ENCODE measurements at regions not wholly inside any gene's neighbourhood (a gene's known extent, or its start where the extent isn't known, plus 50 kb on each side); places are given as distances from the start of the nearest gene placed in this dataset.
"Not testable (repeated sequence)": the region's sequence is repeated elsewhere in the genome, so short reads cannot be mapped to it uniquely, and the experiment has no call there.

GRCh38 chr18:53850902-53851301 lies 373.6 kb downstream of the MBD2 start:
- no peaks in the 10 kb centered on the region for H3K36me3 ChIP-seq
- TF ChIP-seq, protein P1, sequence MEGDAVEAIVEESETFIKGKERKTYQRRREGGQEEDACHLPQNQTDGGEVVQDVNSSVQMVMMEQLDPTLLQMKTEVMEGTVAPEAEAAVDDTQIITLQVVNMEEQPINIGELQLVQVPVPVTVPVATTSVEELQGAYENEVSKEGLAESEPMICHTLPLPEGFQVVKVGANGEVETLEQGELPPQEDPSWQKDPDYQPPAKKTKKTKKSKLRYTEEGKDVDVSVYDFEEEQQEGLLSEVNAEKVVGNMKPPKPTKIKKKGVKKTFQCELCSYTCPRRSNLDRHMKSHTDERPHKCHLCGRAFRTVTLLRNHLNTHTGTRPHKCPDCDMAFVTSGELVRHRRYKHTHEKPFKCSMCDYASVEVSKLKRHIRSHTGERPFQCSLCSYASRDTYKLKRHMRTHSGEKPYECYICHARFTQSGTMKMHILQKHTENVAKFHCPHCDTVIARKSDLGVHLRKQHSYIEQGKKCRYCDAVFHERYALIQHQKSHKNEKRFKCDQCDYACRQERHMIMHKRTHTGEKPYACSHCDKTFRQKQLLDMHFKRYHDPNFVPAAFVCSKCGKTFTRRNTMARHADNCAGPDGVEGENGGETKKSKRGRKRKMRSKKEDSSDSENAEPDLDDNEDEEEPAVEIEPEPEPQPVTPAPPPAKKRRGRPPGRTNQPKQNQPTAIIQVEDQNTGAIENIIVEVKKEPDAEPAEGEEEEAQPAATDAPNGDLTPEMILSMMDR (IDR thresholded peaks at IDR 0.05; ENCODE audit: low read depth, low read length), result no peak
- DNase-seq, result no peak
- H3K4me1 ChIP-seq, result no peaks in the 10 kb centered on the region
- H3K9me3 ChIP-seq, result no peaks in the 10 kb centered on the region
- H3K27me3 ChIP-seq, result no peaks in the 10 kb centered on the region
- H3K4me3 ChIP-seq (ENCODE audit: low read depth, low read length), result no peak overlapping the region

- DNase-seq, result no peak
- H3K9me3 ChIP-seq, result no peaks in the 10 kb centered on the region
- no peaks in the 10 kb centered on the region for H3K27me3 ChIP-seq
- no peak overlapping the region for H3K4me3 ChIP-seq (ENCODE audit: low read depth, low read length)
- TF ChIP-seq, protein P1 (IDR thresholded peaks at IDR 0.05; ENCODE audit: low read depth, low read length), result no peak
- no peaks in the 10 kb centered on the region for H3K4me1 ChIP-seq
- no peaks in the 10 kb centered on the region for H3K36me3 ChIP-seq
Measured at GRCh38 chr18:53843763-53844162, 380.7 kb downstream of the MBD2 start.

- no peak for DNase-seq
- Histone ChIP-seq H3K4me3 (ENCODE audit: low read depth, low read length) (no peak overlapping the region), H3K4me1 (no peaks in the 10 kb centered on the region), H3K9me3 (no peaks in the 10 kb centered on the region), H3K27me3 (no peaks in the 10 kb centered on the region), H3K36me3 (no peaks in the 10 kb centered on the region)
- TF ChIP-seq, protein P1 (IDR thresholded peaks at IDR 0.05; ENCODE audit: low read depth, low read length), result no peak
Measured at GRCh38 chr18:53843113-53843760, 381.2 kb downstream of the MBD2 start.

DNA sequence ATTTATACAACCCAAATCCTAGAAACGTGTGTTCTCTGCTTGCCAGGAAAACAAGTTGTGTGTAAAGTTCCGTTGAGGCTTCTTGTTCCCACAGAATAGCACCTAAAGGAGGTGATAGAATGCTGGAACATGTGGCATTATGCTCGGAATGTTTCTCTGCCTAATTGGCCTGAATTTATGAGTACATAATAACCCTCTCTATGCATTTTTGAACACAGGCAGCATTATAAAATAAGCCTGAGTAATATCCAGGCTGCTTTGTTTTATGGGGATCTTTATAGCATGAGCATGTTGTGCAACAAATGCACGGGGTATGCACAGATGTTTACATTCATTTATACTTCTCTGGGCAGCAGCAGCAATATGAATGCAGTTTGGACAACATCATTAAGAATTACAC lies 385.7 kb downstream of the MBD2 start:
- no peak overlapping the region for H3K4me3 ChIP-seq (ENCODE audit: low read depth, low read length)
- DNase-seq, result no peak
- H3K27me3 ChIP-seq, result no peaks in the 10 kb centered on the region
- H3K4me1 ChIP-seq, result no peaks in the 10 kb centered on the region
- no peaks in the 10 kb centered on the region for H3K36me3 ChIP-seq
- no peaks in the 10 kb centered on the region for H3K9me3 ChIP-seq
- TF ChIP-seq, protein P1 (IDR thresholded peaks at IDR 0.05; ENCODE audit: low read depth, low read length), result no peak

- not testable (repeated sequence) for H3K36me3 ChIP-seq; H3K4me3 ChIP-seq (ENCODE audit: low read depth, low read length); DNase-seq; H3K27me3 ChIP-seq; H3K4me1 ChIP-seq; H3K9me3 ChIP-seq
Measured at GRCh38 chr18:53821141-53821540, 403.3 kb downstream of the MBD2 start.

DNA sequence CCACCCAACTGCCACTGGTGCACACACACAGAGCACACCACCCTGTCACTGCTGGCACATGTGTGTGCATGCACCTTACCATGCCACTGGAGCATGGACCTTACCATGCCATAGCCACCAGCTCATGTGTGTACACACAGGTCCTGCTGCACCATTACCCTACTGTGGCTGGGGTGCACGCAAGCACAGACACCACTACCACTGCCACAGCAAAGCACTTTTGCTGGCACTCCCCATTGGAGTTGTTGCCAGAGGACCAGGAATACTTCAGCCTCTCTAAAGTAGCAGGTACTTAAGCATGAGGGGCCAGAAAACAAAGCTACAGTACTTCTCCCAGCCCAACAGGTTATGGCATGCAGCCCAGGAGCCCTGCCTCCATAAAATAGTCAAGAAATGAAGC lies 404.8 kb downstream of the MBD2 start:
- H3K4me3 ChIP-seq (ENCODE audit: low read depth, low read length), result no peak overlapping the region
- no peaks in the 10 kb centered on the region for H3K36me3 ChIP-seq
- TF ChIP-seq, protein P1 (IDR thresholded peaks at IDR 0.05; ENCODE audit: low read depth, low read length), result no peak
- DNase-seq, result no peak
- H3K4me1 ChIP-seq, result no peaks in the 10 kb centered on the region
- no peaks in the 10 kb centered on the region for H3K9me3 ChIP-seq
- H3K27me3 ChIP-seq, result no peaks in the 10 kb centered on the region

GRCh38 chr18:53819174-53819573 lies 405.3 kb downstream of the MBD2 start:
- Histone ChIP-seq H3K36me3 (no peaks in the 10 kb centered on the region), H3K27me3 (no peaks in the 10 kb centered on the region), H3K4me3 (ENCODE audit: low read depth, low read length) (no peak overlapping the region), H3K4me1 (no peaks in the 10 kb centered on the region), H3K9me3 (no peaks in the 10 kb centered on the region)
- no peak for DNase-seq
- TF ChIP-seq, protein P1 (IDR thresholded peaks at IDR 0.05; ENCODE audit: low read depth, low read length), result no peak

Measured in BE2C (cell line).